OCI-LY7 (cell line): ENCODE measurements at regions not wholly inside any gene's neighbourhood (a gene's known extent, or its start where the extent isn't known, plus 50 kb on each side); places are given as distances from the start of the nearest gene placed in this dataset.

ENCODE experiments used
- BruUV-seq: library from RNA; stranded (reverse); fragments of 400-500 nt; replicated peaks from 2 replicates; lab custom pipeline; 2021; lab: Mats Ljungman, UMichigan
- CTCF ChIA-PET: fragments of 300-600 bp; sonication (Branson Sonifier 250); formaldehyde crosslinking; loops from one replicate; lab custom pipeline; 2022; ENCODE audit warnings: antibody characterized with exemption; ENCODE audit not compliant: unreplicated experiment; lab: Charles Lee
- POLR2A ChIA-PET: fragments of 300-600 bp; sonication (Branson Sonifier 250); formaldehyde crosslinking; loops from one replicate; lab custom pipeline; 2022; ENCODE audit warnings: antibody characterized with exemption; lab: Charles Lee
- DNase-seq: peaks from one replicate; pipeline ENCODE4 v3.0.0-alpha.2; 2015; ENCODE audit warnings: low spot score
- H2AFZ ChIP-seq: fragments of 200-600 bp; sonication (generic), shearing (Covaris generic); 2 replicates; pipeline ENCODE4 v1.6.1; 2014; ENCODE audit warnings: mild to moderate bottlenecking, antibody characterized with exemption, low read length, moderate library complexity
- H3K27ac ChIP-seq: fragments of 200-600 bp; sonication (generic); 2 replicates; pipeline ENCODE4 v1.5.1; 2014; ENCODE audit warnings: mixed run types, low read depth, mild to moderate bottlenecking, moderate library complexity, low read length, inconsistent platforms; ENCODE audit not compliant: poor library complexity, severe bottlenecking
- H3K36me3 ChIP-seq: fragments of 200-600 bp; sonication (generic); 2 replicates; pipeline ENCODE4 v1.6.1; 2014; ENCODE audit warnings: mild to moderate bottlenecking, antibody characterized with exemption, low read length, moderate library complexity, mixed read lengths; ENCODE audit not compliant: insufficient read depth
- H3K4me1 ChIP-seq: fragments of 200-600 bp; sonication (generic); 2 replicates; pipeline ENCODE4 v1.5.1; 2014; ENCODE audit warnings: mild to moderate bottlenecking, low read length; ENCODE audit not compliant: insufficient read depth, poor library complexity, severe bottlenecking
- H3K4me2 ChIP-seq: fragments of 200-600 bp; sonication (generic); 2 replicates; pipeline ENCODE4 v1.6.1; 2014; ENCODE audit warnings: mild to moderate bottlenecking, low read length
- H3K4me3 ChIP-seq: fragments of 200-600 bp; sonication (generic); 2 replicates; pipeline ENCODE4 v1.5.1; 2014; ENCODE audit warnings: mild to moderate bottlenecking, low read depth, low read length; ENCODE audit not compliant: poor library complexity, severe bottlenecking
- H3K79me2 ChIP-seq: fragments of 200-600 bp; sonication (generic); 2 replicates; pipeline ENCODE4 v1.6.1; 2016; ENCODE audit warnings: low read depth, mild to moderate bottlenecking, low read length, moderate library complexity, mixed read lengths; ENCODE audit not compliant: insufficient read depth
- H3K9me2 ChIP-seq: fragments of 200-600 bp; sonication (generic); 2 replicates; pipeline ENCODE4 v1.6.1; 2016; ENCODE audit warnings: mild to moderate bottlenecking, low read length, mixed read lengths; ENCODE audit not compliant: insufficient read depth
- H3K9me3 ChIP-seq: fragments of 200-600 bp; sonication (generic); 2 replicates; pipeline ENCODE4 v1.6.1; 2014; ENCODE audit warnings: mild to moderate bottlenecking, mixed run types, low read length, mixed read lengths
- H4K20me1 ChIP-seq: fragments of 200-600 bp; sonication (generic); 2 replicates; pipeline ENCODE4 v1.6.1; 2014; ENCODE audit warnings: mild to moderate bottlenecking, antibody characterized with exemption, low read length, moderate library complexity, mixed read lengths; ENCODE audit not compliant: insufficient read depth
- CTCF ChIP-seq: fragments of 200-600 bp; sonication (generic); conservative IDR thresholded peaks from 2 replicates; pipeline ENCODE4 v1.5.1; 2014; ENCODE audit warnings: mild to moderate bottlenecking, antibody characterized with exemption, low read length, moderate library complexity, mixed read lengths
- EZH2phosphoT487 ChIP-seq: fragments of 200-600 bp; sonication (generic); IDR thresholded peaks from 2 replicates; pipeline ENCODE4 v1.6.1; 2018; ENCODE audit warnings: low read depth, borderline replicate concordance, mild to moderate bottlenecking, mixed run types, antibody characterized with exemption, low read length, moderate library complexity, mixed read lengths
- intact Hi-C: fragments of 100-400 bp; cut with micrococcal nuclease; formaldehyde crosslinking; loops from one replicate; pipeline ENCODE4 v1.10.0; 2022; ENCODE audit not compliant: unreplicated experiment

GRCh38 chr2:175462246-175462645, 280.7 kb upstream of the ATP5MC3 start:
- ChIA-PET CTCF (no interaction called here), POLR2A (interaction anchor here (1.1 kb wide), 1 partner anchor 11 kb away, joined by 3 read pairs; no protein-coding TSS in a partner anchor)
- H3K4me1 ChIP-seq = no peaks in the 10 kb centered on the region
- intact Hi-C loops = no loop called here
- no TSS peak for BruUV-seq
- no peak for TF ChIP-seq CTCF
- no peak for TF ChIP-seq EZH2phosphoT487
- H2AFZ ChIP-seq = no peak overlapping the region
- H3K27ac ChIP-seq = no peak overlapping the region
- no peaks in the 10 kb centered on the region for H3K79me2 ChIP-seq
- no peak overlapping the region for H3K4me3 ChIP-seq
- DNase-seq = no peak
- no peaks in the 10 kb centered on the region for H3K36me3 ChIP-seq
- H3K9me2 ChIP-seq = no peaks in the 10 kb centered on the region
- no peaks in the 10 kb centered on the region for H3K9me3 ChIP-seq
- H4K20me1 ChIP-seq = no peaks in the 10 kb centered on the region
- no peak overlapping the region for H3K4me2 ChIP-seq

GRCh38 chr2:175461839-175462238, 280.3 kb upstream of the ATP5MC3 start:
- Histone ChIP-seq H3K4me1 (no peaks in the 10 kb centered on the region), H3K9me3 (no peaks in the 10 kb centered on the region), H3K9me2 (no peaks in the 10 kb centered on the region), H3K27ac (no peak overlapping the region), H2AFZ (no peak overlapping the region), H3K4me3 (no peak overlapping the region), H3K79me2 (no peaks in the 10 kb centered on the region), H3K36me3 (no peaks in the 10 kb centered on the region), H4K20me1 (no peaks in the 10 kb centered on the region), H3K4me2 (no peak overlapping the region)
- ChIA-PET POLR2A (no interaction called here), CTCF (no interaction called here)
- intact Hi-C loops = no loop called here
- no peak for DNase-seq
- no TSS peak for BruUV-seq
- TF ChIP-seq EZH2phosphoT487 = no peak
- no peak for TF ChIP-seq CTCF

- ChIA-PET POLR2A (interaction anchor here (1.0 kb wide), 1 partner anchor 22 kb away, joined by 3 read pairs; no protein-coding TSS in a partner anchor), CTCF (no interaction called here)
- BruUV-seq = no TSS peak
- no peak overlapping the region for H3K4me2 ChIP-seq
- no peaks in the 10 kb centered on the region for H3K9me3 ChIP-seq
- H4K20me1 ChIP-seq = no peaks in the 10 kb centered on the region
- H3K36me3 ChIP-seq = no peaks in the 10 kb centered on the region
- DNase-seq = no peak
- no peak for TF ChIP-seq EZH2phosphoT487
- no peak for TF ChIP-seq CTCF
- no peaks in the 10 kb centered on the region for H3K79me2 ChIP-seq
- intact Hi-C loops = no loop called here
- H3K27ac ChIP-seq = no peak overlapping the region
- H3K4me3 ChIP-seq = no peak overlapping the region
- H2AFZ ChIP-seq = no peak overlapping the region
- no peaks in the 10 kb centered on the region for H3K9me2 ChIP-seq
- H3K4me1 ChIP-seq = no peaks in the 10 kb centered on the region
Observed at GRCh38 chr2:175457895-175458448, 276.5 kb upstream of the ATP5MC3 start.
